Mesenchymal stem cell (in vitro differentiated cells and primary cell): ENCODE measurements at regions not wholly inside any gene's neighbourhood (a gene's known extent, or its start where the extent isn't known, plus 50 kb on each side); places are given as distances from the start of the nearest gene placed in this dataset.
"Not testable (repeated sequence)": the region's sequence is repeated elsewhere in the genome, so short reads cannot be mapped to it uniquely, and the experiment has no call there.

Experiments used
- DNase-seq: peaks from one replicate; pipeline ENCODE4 v3.0.0-alpha.2; 2013
- H2AFZ ChIP-seq: one replicate; pipeline ENCODE4 v1.6.1; 2013; ENCODE audit warnings: low read depth, mild to moderate bottlenecking, control low read depth, inconsistent platforms, low read length, moderate library complexity
- H2AK5ac ChIP-seq: 2 replicates; pipeline ENCODE4 v1.6.1; 2013; ENCODE audit warnings: low read length, moderate library complexity, mild to moderate bottlenecking, inconsistent platforms; ENCODE audit not compliant: severe bottlenecking
- H2BK120ac ChIP-seq: one replicate; pipeline ENCODE4 v1.6.1; 2013; ENCODE audit warnings: low read depth, mild to moderate bottlenecking, inconsistent platforms, low read length, moderate library complexity
- H2BK12ac ChIP-seq, 2 experiments: one replicate each; pipeline ENCODE4 v1.6.1; 2013; ENCODE audit warnings: inconsistent platforms in 2 of 2, low read length in 2 of 2, mild to moderate bottlenecking in 2 of 2, moderate library complexity in 2 of 2, control low read depth in 1 of 2
- H2BK15ac ChIP-seq: one replicate; pipeline ENCODE4 v1.6.1; 2013; ENCODE audit warnings: mild to moderate bottlenecking, low read depth, inconsistent platforms; ENCODE audit not compliant: poor library complexity, severe bottlenecking
- H2BK5ac ChIP-seq: 2 replicates; pipeline ENCODE4 v1.6.1; 2013; ENCODE audit warnings: low read depth, mild to moderate bottlenecking, low read length, control low read depth, inconsistent platforms; ENCODE audit not compliant: poor library complexity, severe bottlenecking
- H3K14ac ChIP-seq, 2 experiments: one replicate each; pipeline ENCODE4 v1.6.1; 2013; ENCODE audit warnings: inconsistent platforms in 2 of 2, low read length in 2 of 2, control low read depth in 1 of 2, mild to moderate bottlenecking in 1 of 2, moderate library complexity in 1 of 2
- H3K18ac ChIP-seq, 2 experiments: one replicate each; pipeline ENCODE4 v1.6.1; 2013; ENCODE audit warnings: inconsistent platforms in 2 of 2, low read length in 2 of 2, control low read depth in 1 of 2, low read depth in 1 of 2, mild to moderate bottlenecking in 1 of 2
- H3K23ac ChIP-seq, 2 experiments: one replicate each; pipeline ENCODE4 v1.6.1; 2013; ENCODE audit warnings: inconsistent platforms in 2 of 2, low read length in 2 of 2, mild to moderate bottlenecking in 2 of 2, moderate library complexity in 2 of 2, control low read depth in 1 of 2
- H3K27ac ChIP-seq: 2 replicates; pipeline ENCODE4 v1.5.1; 2013; ENCODE audit warnings: mild to moderate bottlenecking, moderate library complexity, low read length, control low read depth, inconsistent platforms; ENCODE audit not compliant: poor library complexity, severe bottlenecking
- H3K27me3 ChIP-seq, 2 experiments: 2 replicates each; pipeline versions ENCODE4 v1.6.1 to v1.7.0; 2013; ENCODE audit warnings: low read length in 2 of 2, mild to moderate bottlenecking in 2 of 2, moderate library complexity in 2 of 2, control low read depth in 1 of 2, inconsistent platforms in 1 of 2; ENCODE audit not compliant: control insufficient read depth in 1 of 2, insufficient read depth in 1 of 2
- H3K36me3 ChIP-seq, 2 experiments: 2 replicates each; pipeline versions ENCODE4 v1.6.1 to v1.7.0; 2013; ENCODE audit warnings: low read length in 2 of 2, control low read depth in 1 of 2, inconsistent platforms in 1 of 2, low read depth in 1 of 2, mild to moderate bottlenecking in 1 of 2; ENCODE audit not compliant: insufficient read depth in 2 of 2, control insufficient read depth in 1 of 2
- H3K4ac ChIP-seq, 2 experiments: one replicate each; pipeline ENCODE4 v1.6.1; 2013; ENCODE audit warnings: inconsistent platforms in 2 of 2, low read length in 2 of 2, mild to moderate bottlenecking in 2 of 2, moderate library complexity in 2 of 2, control low read depth in 1 of 2, low read depth in 1 of 2
- H3K4me1 ChIP-seq: 2 replicates; pipeline ENCODE4 v1.6.1; 2013; ENCODE audit warnings: low read depth, low read length, control low read depth; ENCODE audit not compliant: control insufficient read depth, insufficient read depth
- H3K4me2 ChIP-seq: 2 replicates; pipeline ENCODE4 v1.6.1; 2013; ENCODE audit warnings: low read length, mild to moderate bottlenecking, inconsistent platforms; ENCODE audit not compliant: poor library complexity, severe bottlenecking
- H3K4me3 ChIP-seq, 2 experiments: 2 replicates each; pipeline versions ENCODE4 v1.5.1 to v1.7.0; 2013; ENCODE audit warnings: low read length in 2 of 2, mild to moderate bottlenecking in 2 of 2, control low read depth in 1 of 2, low read depth in 1 of 2; ENCODE audit not compliant: insufficient read depth in 1 of 2
- H3K79me1 ChIP-seq: replicated peaks from 2 replicates; pipeline ENCODE4 v1.6.1; 2013; ENCODE audit warnings: mild to moderate bottlenecking, control low read depth, low read length, inconsistent platforms; ENCODE audit not compliant: poor library complexity, severe bottlenecking
- H3K9ac ChIP-seq: 2 replicates; pipeline ENCODE4 v1.7.0; 2013; ENCODE audit warnings: mild to moderate bottlenecking, low read length, moderate library complexity
- H3K9me3 ChIP-seq: 2 replicates; pipeline ENCODE4 v1.7.0; 2013; ENCODE audit warnings: mild to moderate bottlenecking, low read length; ENCODE audit not compliant: control insufficient read depth
- H4K8ac ChIP-seq: one replicate; pipeline ENCODE4 v1.6.1; 2013; ENCODE audit warnings: inconsistent platforms, mild to moderate bottlenecking, low read length, moderate library complexity
- H4K91ac ChIP-seq: one replicate; pipeline ENCODE4 v1.6.1; 2013; ENCODE audit warnings: mild to moderate bottlenecking, low read length, inconsistent platforms
- WGBS: methylation state at CpG from one replicate; pipeline ENCODE4 v1.1.7; 2013; ENCODE audit warnings: mixed read lengths; 5-methylcytosine and 5-hydroxymethylcytosine counted together

DNA sequence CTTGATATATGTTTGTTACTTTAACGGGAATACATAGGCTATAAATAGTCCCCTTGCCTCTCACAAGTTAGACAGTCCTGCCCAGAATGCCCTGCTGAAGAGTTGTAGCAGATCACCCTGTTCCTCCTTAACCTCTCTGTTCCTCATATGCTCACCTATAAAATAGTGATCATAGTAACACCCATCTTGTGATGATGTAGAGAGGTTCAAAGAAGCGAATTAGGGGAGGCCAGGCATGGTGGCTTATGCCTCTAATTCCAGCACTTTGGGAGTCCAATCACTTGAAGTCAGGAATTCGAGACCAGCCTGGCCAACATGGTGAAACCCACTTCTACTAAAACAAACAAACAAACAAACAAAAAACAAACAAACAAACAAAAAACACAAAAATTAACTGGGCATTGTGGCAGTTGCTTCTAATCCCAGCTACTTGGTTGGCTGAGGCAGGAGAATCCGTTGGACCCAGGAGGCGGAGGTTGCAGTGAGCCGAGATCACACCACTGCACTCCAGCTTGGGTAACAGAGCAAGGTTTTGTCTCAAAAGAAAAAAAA is 518.5 kb upstream of the TPTE start:
- H4K8ac ChIP-seq, H3K27ac ChIP-seq, H2AK5ac ChIP-seq, H3K4me1 ChIP-seq, H3K36me3 ChIP-seq, DNase-seq, H2BK120ac ChIP-seq, H3K4ac ChIP-seq, H2BK15ac ChIP-seq, H2AFZ ChIP-seq, H3K4me3 ChIP-seq, H3K18ac ChIP-seq, H4K91ac ChIP-seq, H3K27me3 ChIP-seq, H2BK12ac ChIP-seq, H3K23ac ChIP-seq, H3K4me2 ChIP-seq, H3K14ac ChIP-seq, H3K9me3 ChIP-seq, H2BK5ac ChIP-seq, H3K9ac ChIP-seq, H3K79me1 ChIP-seq: not testable (repeated sequence)
- WGBS: 49% methylated on average over 5 of the region's 6 CpGs

- not testable (repeated sequence) for H2BK5ac ChIP-seq, H3K14ac ChIP-seq, H3K9ac ChIP-seq, H3K9me3 ChIP-seq, H3K4me1 ChIP-seq, H2BK12ac ChIP-seq, H2BK120ac ChIP-seq, H3K4me3 ChIP-seq, H3K36me3 ChIP-seq, H3K27ac ChIP-seq, H4K8ac ChIP-seq, H3K4ac ChIP-seq, H4K91ac ChIP-seq, H2BK15ac ChIP-seq, H3K23ac ChIP-seq, H2AFZ ChIP-seq, H3K27me3 ChIP-seq, DNase-seq, H3K4me2 ChIP-seq, H3K79me1 ChIP-seq, H3K18ac ChIP-seq, H2AK5ac ChIP-seq
- no CpG with 5 or more reads among the region's 2 CpGs for WGBS
Observed at GRCh38 chr21:10005791-10006190, 515.6 kb upstream of the TPTE start.

DNA sequence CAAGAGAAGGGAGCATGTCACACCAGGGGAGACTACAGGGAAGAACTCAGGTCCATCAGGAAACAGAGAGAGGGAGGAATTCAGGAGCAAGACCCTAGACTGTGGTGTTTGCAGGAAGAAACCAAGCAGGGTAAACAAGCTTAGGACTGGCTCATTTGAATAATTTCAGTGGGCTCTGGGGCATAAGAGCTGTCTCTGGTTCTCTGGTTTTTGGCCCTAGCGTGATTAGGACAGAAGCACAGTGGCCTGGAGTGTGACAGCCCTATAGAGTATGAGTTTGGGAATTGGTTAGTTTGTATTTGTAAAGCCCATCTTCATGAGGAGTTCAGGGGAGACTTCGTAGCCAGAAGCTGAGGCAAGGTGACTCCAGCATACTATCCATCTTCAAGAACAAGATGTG is 504.4 kb upstream of the TPTE start:
- WGBS: 29% methylated on average over 1 of the region's 2 CpGs
- H3K27ac ChIP-seq, H2BK5ac ChIP-seq, H3K27me3 ChIP-seq, H3K4ac ChIP-seq, H3K79me1 ChIP-seq, H4K8ac ChIP-seq, H3K4me2 ChIP-seq, H2AFZ ChIP-seq, H4K91ac ChIP-seq, H3K14ac ChIP-seq, H2BK15ac ChIP-seq, H3K4me3 ChIP-seq, H2BK12ac ChIP-seq, H2BK120ac ChIP-seq, H2AK5ac ChIP-seq, DNase-seq, H3K36me3 ChIP-seq, H3K4me1 ChIP-seq, H3K23ac ChIP-seq, H3K18ac ChIP-seq, H3K9ac ChIP-seq: not testable (repeated sequence)
- peaks cover 15% of the 10 kb centered on the region for H3K9me3 ChIP-seq

- not testable (repeated sequence) for H4K8ac ChIP-seq, H3K4me2 ChIP-seq, H2BK15ac ChIP-seq, DNase-seq, H3K4me1 ChIP-seq, H2AK5ac ChIP-seq, H3K18ac ChIP-seq, H3K27ac ChIP-seq, H3K9ac ChIP-seq, H3K36me3 ChIP-seq, H2AFZ ChIP-seq, H3K27me3 ChIP-seq, H3K79me1 ChIP-seq, H3K23ac ChIP-seq, H3K4me3 ChIP-seq, H3K14ac ChIP-seq, H2BK120ac ChIP-seq, H3K4ac ChIP-seq, H4K91ac ChIP-seq, H2BK5ac ChIP-seq, H2BK12ac ChIP-seq
- WGBS: 0% methylated on average over 1 of the region's 4 CpGs
- peaks cover 18% of the 10 kb centered on the region for H3K9me3 ChIP-seq
Observed at GRCh38 chr21:10017757-10018156, 503.6 kb upstream of the TPTE start.
